PC-9 (cell line): ENCODE measurements at regions not wholly inside any gene's neighbourhood (a gene's known extent, or its start where the extent isn't known, plus 50 kb on each side); places are given as distances from the start of the nearest gene placed in this dataset.
"Not testable (repeated sequence)": the region's sequence is repeated elsewhere in the genome, so short reads cannot be mapped to it uniquely, and the experiment has no call there.

Experiments used
- EZH2 ChIP-seq: fragments of 200-600 bp; sonication (generic); IDR thresholded peaks from 2 replicates; pipeline ENCODE4 v1.8.0; 2017; ENCODE audit warnings: antibody characterized with exemption, low read depth
- TF ChIP-seq, protein P1 (sequence below): fragments of 200-600 bp; sonication (generic); conservative IDR thresholded peaks from 2 replicates; pipeline ENCODE4 v1.6.1; 2017; ENCODE audit warnings: mixed run types, antibody characterized with exemption, mild to moderate bottlenecking, moderate library complexity

DNA sequence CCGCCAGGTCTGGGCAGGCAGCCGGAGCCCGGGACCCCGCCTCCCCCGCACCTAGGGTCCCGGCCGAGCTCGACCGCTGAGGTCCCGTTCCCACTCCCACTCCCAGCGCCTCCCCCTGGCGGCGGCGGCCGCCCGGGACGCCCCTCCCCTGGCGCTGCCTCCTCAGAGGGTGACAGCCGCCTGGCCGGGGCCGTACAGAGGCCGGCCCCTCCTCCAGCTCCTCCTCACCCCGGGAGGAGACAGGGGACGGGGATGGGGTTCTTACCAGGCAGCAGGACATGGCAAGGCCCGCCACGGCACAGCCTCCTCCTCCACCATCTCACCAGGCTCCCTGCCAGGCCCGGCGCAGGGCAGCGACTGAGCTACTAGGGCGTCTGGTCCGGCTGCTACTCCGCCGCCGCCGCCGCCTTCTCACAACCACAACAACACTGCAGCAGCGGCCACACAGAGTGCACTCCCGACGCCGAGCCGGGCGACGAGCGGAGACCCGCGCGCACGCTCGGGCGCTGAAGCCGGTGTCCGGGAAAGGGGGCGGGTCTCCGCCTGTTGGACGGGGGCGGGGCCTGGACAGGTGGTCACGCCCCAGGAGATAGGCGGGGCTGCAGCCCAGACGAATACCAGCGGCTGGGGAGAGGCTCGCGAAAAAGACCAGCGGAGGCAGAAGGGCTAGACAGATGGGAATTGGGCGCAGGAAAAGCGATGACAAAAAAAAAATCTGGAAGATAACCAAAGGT is 110.3 kb downstream of the POTEB2 start:
- TF ChIP-seq, protein P1, sequence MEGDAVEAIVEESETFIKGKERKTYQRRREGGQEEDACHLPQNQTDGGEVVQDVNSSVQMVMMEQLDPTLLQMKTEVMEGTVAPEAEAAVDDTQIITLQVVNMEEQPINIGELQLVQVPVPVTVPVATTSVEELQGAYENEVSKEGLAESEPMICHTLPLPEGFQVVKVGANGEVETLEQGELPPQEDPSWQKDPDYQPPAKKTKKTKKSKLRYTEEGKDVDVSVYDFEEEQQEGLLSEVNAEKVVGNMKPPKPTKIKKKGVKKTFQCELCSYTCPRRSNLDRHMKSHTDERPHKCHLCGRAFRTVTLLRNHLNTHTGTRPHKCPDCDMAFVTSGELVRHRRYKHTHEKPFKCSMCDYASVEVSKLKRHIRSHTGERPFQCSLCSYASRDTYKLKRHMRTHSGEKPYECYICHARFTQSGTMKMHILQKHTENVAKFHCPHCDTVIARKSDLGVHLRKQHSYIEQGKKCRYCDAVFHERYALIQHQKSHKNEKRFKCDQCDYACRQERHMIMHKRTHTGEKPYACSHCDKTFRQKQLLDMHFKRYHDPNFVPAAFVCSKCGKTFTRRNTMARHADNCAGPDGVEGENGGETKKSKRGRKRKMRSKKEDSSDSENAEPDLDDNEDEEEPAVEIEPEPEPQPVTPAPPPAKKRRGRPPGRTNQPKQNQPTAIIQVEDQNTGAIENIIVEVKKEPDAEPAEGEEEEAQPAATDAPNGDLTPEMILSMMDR, result not testable (repeated sequence)
- TF ChIP-seq EZH2, result not testable (repeated sequence)
